Stimulated activated memory B cell treated with anti-CD40 and anti-IgM and Interleukin-4, amounts not matched to agents 10 μg/mL and 1 μg/mL and 100 μg/mL, for 72 hours (primary cell): ENCODE measurements at regions not wholly inside any gene's neighbourhood (a gene's known extent, or its start where the extent isn't known, plus 50 kb on each side); places are given as distances from the start of the nearest gene placed in this dataset.

Experiments
- ATAC-seq: fragments of 150-1000 bp; cut with Tn5 transposase; 2 replicates; pipeline ENCODE4 v1.10.0; 2021
- H3K27ac Mint-ChIP-seq: one replicate; pipeline ENCODE4 v1.8.0; 2022; ENCODE audit warnings: mild to moderate bottlenecking, mixed read lengths
- H3K27me3 Mint-ChIP-seq: one replicate; pipeline ENCODE4 v1.8.0; 2022; ENCODE audit warnings: mixed read lengths
- H3K36me3 Mint-ChIP-seq: one replicate; pipeline ENCODE4 v1.8.0; 2022; ENCODE audit warnings: mixed read lengths
- H3K4me1 Mint-ChIP-seq: one replicate; pipeline ENCODE4 v1.8.0; 2022; ENCODE audit warnings: mixed read lengths
- H3K4me3 Mint-ChIP-seq: one replicate; pipeline ENCODE4 v1.8.0; 2022; ENCODE audit warnings: mild to moderate bottlenecking, moderate library complexity, mixed read lengths
- H3K9me3 Mint-ChIP-seq: one replicate; pipeline ENCODE4 v1.8.0; 2022; ENCODE audit warnings: mixed read lengths

DNA sequence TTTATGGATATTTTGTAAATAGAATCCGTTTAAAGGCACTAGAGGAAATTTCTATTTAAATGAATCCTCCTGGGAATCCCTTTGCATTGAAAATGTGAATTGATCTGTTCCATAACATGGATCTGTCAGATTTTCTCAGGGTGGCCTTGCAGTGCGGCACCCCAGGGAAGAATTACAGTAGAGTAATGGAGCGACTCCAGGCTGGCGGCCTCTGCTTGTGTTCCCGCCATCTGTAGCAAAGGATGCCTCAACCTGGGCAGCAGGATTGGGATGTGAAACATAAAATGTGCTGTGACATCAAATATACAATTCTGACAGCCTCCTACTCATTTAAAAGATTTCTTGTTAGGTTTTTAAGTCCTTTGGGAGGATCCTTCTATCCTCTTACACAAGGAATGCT lies 115.9 kb downstream of the RHOU start:
- Mint-ChIP-seq H3K9me3 (peaks cover 14% of the 10 kb centered on the region), H3K36me3 (no peaks in the 10 kb centered on the region), H3K27ac (no peak overlapping the region), H3K4me1 (peaks cover 8% of the 10 kb centered on the region), H3K4me3 (no peak overlapping the region), H3K27me3 (peaks cover 55% of the 10 kb centered on the region)
- ATAC-seq = no peak

DNA sequence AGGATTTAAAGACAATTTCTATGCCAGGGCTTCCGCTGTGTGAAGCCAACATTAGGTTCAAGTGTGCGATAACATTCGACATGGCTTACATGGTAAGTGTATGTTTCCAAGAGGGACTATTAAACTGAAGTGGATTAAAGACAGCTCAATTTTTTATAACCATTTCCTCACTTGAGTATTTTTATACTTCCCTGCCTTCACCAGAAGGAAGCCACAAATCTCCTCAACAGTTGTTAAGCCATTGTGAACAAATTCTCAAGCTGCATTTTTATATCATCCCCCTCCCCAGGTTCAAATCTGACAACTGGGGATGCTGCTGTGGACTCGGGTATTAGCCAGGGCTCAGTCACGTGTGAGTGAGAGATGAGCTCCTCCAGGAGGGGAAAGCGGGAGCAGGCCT lies 116.3 kb downstream of the RHOU start:
- H3K36me3 Mint-ChIP-seq = no peaks in the 10 kb centered on the region
- peaks cover 15% of the 10 kb centered on the region for H3K9me3 Mint-ChIP-seq
- H3K4me1 Mint-ChIP-seq = peaks cover 8% of the 10 kb centered on the region
- peaks cover 59% of the 10 kb centered on the region for H3K27me3 Mint-ChIP-seq
- H3K27ac Mint-ChIP-seq = no peak overlapping the region
- no peak for ATAC-seq
- H3K4me3 Mint-ChIP-seq = no peak overlapping the region

DNA sequence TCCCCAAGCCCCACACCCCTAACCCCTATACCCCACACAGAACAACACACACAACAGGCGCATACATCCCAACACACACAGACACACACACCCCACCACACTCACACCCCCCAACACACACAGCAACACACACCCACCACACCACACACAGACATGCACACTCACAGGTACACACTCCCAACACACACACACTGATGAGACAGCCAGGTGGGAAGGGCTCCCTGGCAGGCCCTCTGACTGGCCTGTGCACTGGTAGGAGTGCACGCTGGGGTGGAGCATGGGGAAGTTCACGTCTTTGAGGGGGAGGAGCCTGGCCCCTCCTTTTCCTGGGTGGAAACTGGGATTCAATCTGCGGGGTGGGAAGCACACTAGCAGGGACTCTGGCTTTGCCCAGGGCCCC lies 116.7 kb downstream of the RHOU start:
- no peaks in the 10 kb centered on the region for H3K36me3 Mint-ChIP-seq
- no peak overlapping the region for H3K4me3 Mint-ChIP-seq
- peaks cover 8% of the 10 kb centered on the region for H3K4me1 Mint-ChIP-seq
- no peak overlapping the region for H3K27ac Mint-ChIP-seq
- peak; percentile 37 for ATAC-seq
- H3K27me3 Mint-ChIP-seq = peaks cover 59% of the 10 kb centered on the region
- H3K9me3 Mint-ChIP-seq = peaks cover 15% of the 10 kb centered on the region

DNA sequence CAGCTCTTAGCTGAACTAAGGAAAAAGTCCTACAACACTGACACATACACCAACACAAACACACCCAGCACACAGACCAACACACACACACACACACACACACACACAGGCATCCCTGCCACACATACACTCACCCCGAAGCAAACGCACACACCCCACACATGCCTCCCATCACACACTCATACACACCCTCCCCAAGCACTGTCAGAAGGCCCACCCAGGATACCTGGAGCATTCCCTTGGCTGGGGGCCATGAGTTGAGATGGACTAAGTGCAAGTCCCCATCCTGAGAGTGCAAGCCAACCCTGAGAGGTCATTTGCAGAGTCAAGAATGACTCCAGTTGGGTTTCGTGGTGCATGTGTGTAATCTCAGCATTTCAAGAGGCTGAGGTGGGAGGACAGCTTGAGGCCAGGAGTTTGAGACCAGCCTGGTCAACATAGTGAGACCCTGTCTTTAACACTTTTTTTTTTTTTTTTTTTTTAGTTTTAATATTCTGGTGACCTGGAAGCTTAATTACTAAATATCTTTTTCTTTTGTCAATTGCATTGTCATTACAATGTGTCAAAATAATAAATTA lies 117.3 kb downstream of the RHOU start:
- Mint-ChIP-seq H3K4me3 (no peak overlapping the region), H3K9me3 (peaks cover 15% of the 10 kb centered on the region), H3K4me1 (peaks cover 8% of the 10 kb centered on the region), H3K27me3 (peaks cover 59% of the 10 kb centered on the region), H3K27ac (no peak overlapping the region), H3K36me3 (no peaks in the 10 kb centered on the region)
- ATAC-seq = no peak

DNA sequence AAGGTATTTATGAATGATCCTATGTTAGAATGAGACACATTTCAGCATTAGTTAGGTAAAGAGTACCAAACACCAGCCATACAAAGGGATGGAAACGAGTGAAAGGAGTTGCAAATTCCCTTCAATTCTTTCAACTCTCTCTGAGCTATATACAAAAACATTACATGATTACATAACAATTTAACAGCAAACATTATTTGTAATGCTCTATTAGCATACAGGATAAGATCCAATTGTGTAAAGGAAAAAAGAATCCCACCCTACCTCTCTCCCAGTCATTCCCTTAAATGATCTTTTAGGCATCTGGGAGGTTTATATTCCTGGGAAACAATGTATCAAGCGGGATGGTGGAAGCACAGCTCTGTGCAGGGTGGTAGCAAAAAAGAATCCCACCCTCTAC lies 117.9 kb downstream of the RHOU start:
- no peak overlapping the region for H3K4me3 Mint-ChIP-seq
- no peak for ATAC-seq
- peaks cover 8% of the 10 kb centered on the region for H3K4me1 Mint-ChIP-seq
- peaks cover 15% of the 10 kb centered on the region for H3K9me3 Mint-ChIP-seq
- peaks cover 60% of the 10 kb centered on the region for H3K27me3 Mint-ChIP-seq
- no peak overlapping the region for H3K27ac Mint-ChIP-seq
- no peaks in the 10 kb centered on the region for H3K36me3 Mint-ChIP-seq

DNA sequence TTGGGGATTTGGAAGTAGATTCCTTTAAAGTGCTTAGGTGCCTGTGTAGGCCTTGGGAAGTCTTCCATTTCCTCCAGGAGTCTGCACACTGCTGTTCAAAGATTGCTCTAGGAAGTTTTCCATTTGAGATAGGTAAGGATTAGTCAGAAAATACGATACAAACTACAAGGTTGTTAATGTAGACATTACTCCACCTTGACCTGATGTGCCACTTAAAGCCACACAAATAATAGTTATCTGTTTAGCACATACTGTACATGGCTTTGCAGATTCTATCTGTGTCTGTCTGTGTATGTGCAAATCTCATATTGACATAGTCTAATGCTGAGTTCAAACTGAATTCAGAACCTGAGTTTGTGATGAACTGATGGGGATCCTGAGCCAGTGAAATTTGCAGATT lies 118.4 kb downstream of the RHOU start:
- H3K27me3 Mint-ChIP-seq = peaks cover 60% of the 10 kb centered on the region
- ATAC-seq = no peak
- no peaks in the 10 kb centered on the region for H3K36me3 Mint-ChIP-seq
- H3K27ac Mint-ChIP-seq = no peak overlapping the region
- H3K4me1 Mint-ChIP-seq = peaks cover 8% of the 10 kb centered on the region
- H3K9me3 Mint-ChIP-seq = peaks cover 15% of the 10 kb centered on the region
- H3K4me3 Mint-ChIP-seq = no peak overlapping the region

DNA sequence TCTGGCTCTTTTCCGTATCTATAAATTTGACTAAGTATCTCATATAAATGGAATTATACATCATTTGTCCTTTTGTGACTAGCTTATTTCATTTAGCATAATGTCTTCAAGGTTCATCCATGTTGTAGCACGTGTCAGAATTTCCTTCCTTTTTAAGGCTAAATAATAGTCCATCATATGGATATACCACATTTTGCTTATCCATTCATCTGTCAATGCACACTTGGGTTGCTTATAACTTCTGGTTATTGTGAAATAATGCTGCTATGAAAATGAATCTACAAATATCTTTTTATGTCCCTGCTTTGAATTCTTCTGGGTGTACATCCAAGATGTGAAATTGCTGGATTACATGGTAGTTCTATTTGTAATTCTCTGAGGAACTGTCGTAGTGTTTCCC lies 119.6 kb downstream of the RHOU start:
- peaks cover 15% of the 10 kb centered on the region for H3K9me3 Mint-ChIP-seq

DNA sequence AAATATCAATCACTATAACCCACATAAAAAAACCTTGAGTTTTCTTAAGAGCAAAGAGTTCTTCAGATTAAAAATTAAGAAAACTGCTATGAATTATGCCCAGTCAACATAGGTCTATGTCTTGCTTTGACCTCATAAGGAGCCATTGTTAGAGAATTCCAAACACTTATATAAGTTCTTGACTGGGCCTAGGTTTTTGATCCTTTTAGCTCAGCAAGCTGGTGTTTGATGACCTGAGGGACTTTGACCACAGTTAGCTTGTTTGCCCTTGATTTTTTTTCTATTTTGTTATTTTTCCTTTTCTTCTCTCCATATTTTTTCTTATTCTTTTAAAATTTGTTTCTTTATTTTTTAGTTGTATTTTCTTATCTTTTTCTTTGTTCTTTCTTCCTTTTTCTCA lies 122.3 kb downstream of the RHOU start:
- Mint-ChIP-seq H3K4me3 (no peak overlapping the region), H3K4me1 (no peaks in the 10 kb centered on the region), H3K9me3 (peaks cover 12% of the 10 kb centered on the region), H3K27me3 (peaks cover 62% of the 10 kb centered on the region), H3K36me3 (no peaks in the 10 kb centered on the region), H3K27ac (no peak overlapping the region)
- no peak for ATAC-seq

More for the DNA sequence above, 119.6 kb downstream of the RHOU start:
- Mint-ChIP-seq H3K4me3 (no peak overlapping the region), H3K27ac (no peak overlapping the region), H3K27me3 (peaks cover 65% of the 10 kb centered on the region), H3K36me3 (no peaks in the 10 kb centered on the region), H3K4me1 (peaks cover 5% of the 10 kb centered on the region)
- no peak for ATAC-seq

DNA sequence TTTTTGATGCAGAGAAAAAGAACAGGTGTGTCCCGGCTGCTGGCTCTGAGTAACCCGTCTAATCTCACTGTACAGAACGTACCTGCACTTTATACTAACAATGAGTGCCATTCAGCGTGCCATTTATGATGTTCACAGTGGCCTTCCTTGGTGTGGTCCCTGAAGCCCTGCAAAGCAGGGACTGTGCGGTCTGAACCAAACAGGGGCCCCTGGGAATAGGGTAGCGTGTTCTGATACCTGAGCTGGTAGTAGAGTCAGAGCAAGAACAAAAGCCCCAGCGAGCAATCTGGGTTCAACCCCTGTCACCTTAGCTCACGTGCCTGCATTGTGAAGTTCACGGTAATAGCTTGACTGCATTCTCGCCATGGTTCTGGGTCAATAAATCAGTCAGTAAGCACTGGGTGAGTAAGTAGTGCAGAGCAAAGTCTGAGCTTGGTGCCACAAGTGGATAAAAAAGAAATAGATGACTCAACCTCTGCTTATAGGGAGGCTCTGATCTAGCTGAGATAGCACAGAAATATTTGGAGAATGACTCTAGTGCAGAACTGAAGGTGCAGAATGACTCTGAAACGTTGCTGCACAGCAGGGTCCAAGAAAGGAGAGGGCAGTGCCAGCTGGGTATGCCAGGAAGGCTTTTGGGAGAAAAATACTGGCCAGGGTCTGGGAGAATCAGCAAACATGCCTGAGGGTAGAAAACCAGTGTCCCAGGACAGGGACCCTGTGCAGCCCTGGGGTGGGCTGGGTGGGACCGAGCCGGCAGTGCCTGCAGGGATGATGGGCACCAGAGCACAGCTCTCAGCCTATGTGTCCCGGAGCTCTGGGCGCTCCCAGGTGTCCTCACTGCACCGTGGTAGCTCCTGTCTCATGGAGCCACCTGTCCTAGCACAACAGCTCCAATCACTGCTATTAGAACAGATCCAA lies 125.9 kb downstream of the RHOU start:
- Mint-ChIP-seq H3K27ac (no peak overlapping the region), H3K4me1 (no peaks in the 10 kb centered on the region), H3K9me3 (peaks cover 1% of the 10 kb centered on the region), H3K27me3 (peaks cover 66% of the 10 kb centered on the region), H3K4me3 (no peak overlapping the region), H3K36me3 (no peaks in the 10 kb centered on the region)
- peak; percentile 57 for ATAC-seq

DNA sequence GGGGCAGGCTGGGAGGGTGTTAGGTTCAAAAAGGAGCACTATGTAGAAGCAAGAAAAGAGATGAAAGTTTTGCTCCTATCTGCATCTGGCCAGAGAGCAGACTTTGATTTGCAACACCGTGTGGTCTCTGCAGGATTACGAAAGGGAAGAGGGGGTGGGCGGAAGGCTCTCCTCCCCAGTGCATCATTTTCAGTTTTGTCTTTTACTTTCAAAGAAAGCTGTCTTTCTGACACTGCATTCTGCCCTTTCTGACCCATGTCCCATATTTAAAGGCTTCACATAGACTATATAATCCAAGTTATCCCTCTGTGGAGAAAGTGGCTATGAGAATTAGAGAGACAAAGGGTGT lies 126.5 kb downstream of the RHOU start:
- Mint-ChIP-seq H3K9me3 (no peaks in the 10 kb centered on the region), H3K4me3 (no peak overlapping the region), H3K36me3 (no peaks in the 10 kb centered on the region), H3K4me1 (no peaks in the 10 kb centered on the region), H3K27ac (no peak overlapping the region), H3K27me3 (peaks cover 63% of the 10 kb centered on the region)
- ATAC-seq = no peak

DNA sequence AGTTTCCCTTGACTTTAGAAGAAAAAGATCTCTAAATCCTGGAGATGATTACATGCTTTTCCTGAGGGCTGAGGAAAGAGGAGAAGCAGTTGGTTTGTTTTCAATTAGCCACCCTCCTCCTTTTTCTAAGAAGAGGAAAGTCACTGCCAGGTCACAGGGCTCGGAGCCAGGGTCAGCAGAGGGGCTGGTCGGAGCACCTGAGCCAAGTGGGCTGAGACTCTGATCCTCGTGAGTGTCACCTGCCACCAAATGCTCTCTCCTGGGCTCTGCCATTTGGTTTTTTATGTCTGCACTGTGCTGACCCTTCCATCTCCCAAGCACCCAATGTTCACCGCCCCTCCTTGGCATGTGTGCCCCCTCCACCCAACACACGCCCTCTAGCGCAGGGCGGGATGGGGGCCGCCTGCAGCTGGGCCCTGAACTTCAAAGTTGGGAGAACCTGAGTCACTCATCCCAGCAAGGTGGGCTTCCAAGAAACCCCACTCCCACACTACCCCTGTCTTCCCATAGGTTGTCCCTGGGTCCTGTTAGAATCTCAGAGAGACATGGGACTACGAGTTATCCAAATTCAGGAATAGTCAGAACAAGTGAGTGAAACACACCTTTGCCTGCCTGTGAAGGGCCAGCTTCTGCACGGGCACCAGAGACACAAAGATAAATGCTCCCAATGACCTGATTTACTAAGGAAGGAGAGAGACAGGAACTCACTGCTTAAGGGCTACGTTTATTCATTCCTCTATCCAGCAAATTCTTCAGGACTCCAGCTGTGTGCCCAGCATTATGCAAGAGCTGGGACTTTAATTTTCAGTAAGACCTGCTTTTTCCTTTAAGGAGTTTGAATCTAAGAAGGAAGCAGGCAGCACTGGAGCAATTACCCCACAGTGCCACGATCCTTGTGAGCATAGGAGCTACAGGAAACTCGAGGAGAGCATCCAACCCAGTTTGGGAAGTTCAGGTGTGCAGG lies 127.5 kb downstream of the RHOU start:
- Mint-ChIP-seq H3K4me1 (no peaks in the 10 kb centered on the region), H3K9me3 (no peaks in the 10 kb centered on the region), H3K27me3 (peaks cover 64% of the 10 kb centered on the region), H3K27ac (no peak overlapping the region), H3K36me3 (no peaks in the 10 kb centered on the region), H3K4me3 (no peak overlapping the region)
- no peak for ATAC-seq

DNA sequence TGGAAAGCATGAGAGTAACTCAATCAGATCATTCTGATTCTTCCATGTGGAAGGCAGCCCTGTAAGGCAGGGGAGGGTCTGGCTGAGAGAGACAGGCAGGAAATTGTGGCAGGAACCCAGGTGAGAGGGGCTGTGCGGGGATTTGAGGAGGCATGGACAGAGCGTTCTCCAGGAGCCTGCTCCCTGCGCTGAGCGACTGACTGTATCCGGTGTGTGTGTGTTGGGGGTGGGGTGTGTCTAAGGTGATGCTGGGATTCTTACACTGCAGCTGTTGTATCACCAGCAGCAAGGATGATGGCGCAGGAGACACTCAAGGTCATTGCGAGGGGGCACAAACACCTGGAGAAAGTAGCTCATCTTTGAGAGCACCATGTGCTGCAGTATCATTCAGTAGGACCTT lies 128.5 kb downstream of the RHOU start:
- Mint-ChIP-seq H3K9me3 (no peaks in the 10 kb centered on the region), H3K27ac (no peak overlapping the region), H3K27me3 (peaks cover 58% of the 10 kb centered on the region), H3K4me1 (no peaks in the 10 kb centered on the region), H3K4me3 (no peak overlapping the region), H3K36me3 (no peaks in the 10 kb centered on the region)
- no peak for ATAC-seq

DNA sequence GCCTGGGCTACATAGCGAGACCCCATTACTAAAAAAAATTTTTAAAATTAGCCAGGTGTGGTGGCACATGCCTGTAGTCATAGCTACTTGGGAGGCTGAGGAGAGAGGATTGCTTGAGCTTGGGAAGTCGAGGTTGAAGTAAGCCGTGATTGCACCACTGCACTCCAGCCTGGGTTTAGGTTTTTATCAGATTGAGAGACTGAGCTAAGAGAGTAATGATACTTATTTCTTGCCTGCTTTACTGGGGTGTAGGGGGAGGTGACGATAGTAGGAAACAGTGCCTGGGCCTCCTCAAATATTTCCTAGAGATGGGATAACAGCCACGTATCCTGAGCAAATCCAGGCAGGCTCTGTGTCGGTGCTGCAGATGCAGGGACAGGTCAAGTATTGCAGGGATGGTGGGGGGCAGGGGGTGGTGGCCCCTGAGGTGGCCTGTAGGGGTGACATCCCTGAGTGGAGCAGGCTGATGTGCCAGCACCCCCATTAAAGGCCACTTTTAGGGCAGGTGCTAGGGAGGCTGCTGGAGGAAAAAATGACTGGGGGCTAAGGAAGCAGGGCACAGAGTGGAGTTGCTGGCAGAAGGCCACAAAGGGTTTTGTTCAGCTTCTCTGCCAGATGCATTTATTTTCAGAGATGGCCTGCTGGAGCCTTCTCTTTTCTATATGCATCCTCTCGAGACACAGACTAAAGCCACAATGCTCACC lies 130.5 kb downstream of the RHOU start:
- H3K4me3 Mint-ChIP-seq = no peak overlapping the region
- H3K27ac Mint-ChIP-seq = no peak overlapping the region
- peaks cover 50% of the 10 kb centered on the region for H3K27me3 Mint-ChIP-seq
- no peaks in the 10 kb centered on the region for H3K9me3 Mint-ChIP-seq
- ATAC-seq = no peak
- H3K4me1 Mint-ChIP-seq = no peaks in the 10 kb centered on the region
- no peaks in the 10 kb centered on the region for H3K36me3 Mint-ChIP-seq

DNA sequence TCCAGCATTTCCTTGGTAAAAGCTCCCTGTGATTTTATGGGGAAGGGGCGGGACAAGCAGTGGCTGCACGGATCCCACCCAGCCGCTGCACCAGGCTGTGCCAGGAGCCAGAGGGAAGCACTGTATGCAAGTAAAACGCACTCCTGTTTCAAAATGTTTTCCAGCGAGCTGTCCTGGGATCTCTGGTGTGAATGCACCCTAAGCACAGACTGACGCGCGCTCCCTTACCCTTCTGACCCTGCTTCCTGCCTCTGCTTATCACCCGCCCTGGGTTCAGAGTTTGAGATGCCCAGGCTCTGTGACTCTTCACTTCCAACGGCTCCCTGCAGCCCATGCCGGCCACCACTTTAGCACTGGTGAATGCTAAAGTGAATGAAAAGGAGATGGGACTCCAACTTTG lies 131.2 kb downstream of the RHOU start:
- H3K36me3 Mint-ChIP-seq = no peaks in the 10 kb centered on the region
- H3K4me3 Mint-ChIP-seq = no peak overlapping the region
- H3K27me3 Mint-ChIP-seq = peaks cover 43% of the 10 kb centered on the region
- no peaks in the 10 kb centered on the region for H3K4me1 Mint-ChIP-seq
- ATAC-seq = no peak
- H3K9me3 Mint-ChIP-seq = no peaks in the 10 kb centered on the region
- no peak overlapping the region for H3K27ac Mint-ChIP-seq
